GM21723 (cell line): ENCODE measurements at regions not wholly inside any gene's neighbourhood (a gene's known extent, or its start where the extent isn't known, plus 50 kb on each side); places are given as distances from the start of the nearest gene placed in this dataset.
"Not testable (repeated sequence)": the region's sequence is repeated elsewhere in the genome, so short reads cannot be mapped to it uniquely, and the experiment has no call there.

Experiments
- ATAC-seq: cut with Tn5 transposase; IDR thresholded peaks from one replicate; pipeline ENCODE4 v1.9.1; 2021; ENCODE audit warnings: mild to moderate bottlenecking, moderate library complexity; ENCODE audit not compliant: unreplicated experiment

DNA sequence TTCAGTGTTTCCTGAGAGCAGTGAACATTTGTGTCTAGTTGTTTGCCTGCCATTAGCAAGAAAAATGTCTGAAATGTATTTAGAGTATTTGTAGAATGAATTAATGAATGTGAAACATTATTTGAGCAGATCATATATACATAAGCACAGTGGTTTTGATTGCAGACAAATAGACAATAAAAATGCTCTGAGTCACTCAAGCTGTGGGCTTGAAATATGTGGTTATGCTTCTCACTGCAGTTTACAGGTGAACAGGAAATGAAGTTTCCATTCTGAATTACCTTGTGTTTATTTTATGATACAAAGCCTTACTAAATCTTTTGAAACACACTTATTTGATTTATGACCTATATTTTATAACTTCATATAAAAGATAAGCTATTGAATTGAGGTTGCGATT lies 827.7 kb downstream of the TMTC2 start:
- ATAC-seq = no peak

- ATAC-seq = no peak
These were observed 820.1 kb downstream of the TMTC2 start for GRCh38 chr12:83506841-83507240.

DNA sequence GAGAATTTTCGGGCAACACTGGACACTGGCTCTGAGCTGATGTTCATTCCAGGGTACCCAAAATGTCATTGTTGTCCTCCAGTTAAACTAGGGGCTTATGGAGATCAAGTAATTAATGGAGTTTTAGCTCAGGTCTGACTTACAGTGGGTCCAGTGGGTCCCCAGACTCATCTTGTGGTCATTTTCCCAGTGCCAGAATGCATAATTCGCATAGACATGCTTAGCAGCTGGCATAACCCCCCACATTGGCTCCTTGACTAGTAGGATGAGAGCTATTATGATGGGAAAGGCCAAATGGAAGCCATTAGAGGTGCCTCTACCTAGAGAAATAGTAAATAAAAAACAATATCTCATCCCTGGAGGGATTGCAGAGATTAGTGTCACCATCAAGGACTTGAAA lies 818.9 kb downstream of the TMTC2 start:
- no peak for ATAC-seq

DNA sequence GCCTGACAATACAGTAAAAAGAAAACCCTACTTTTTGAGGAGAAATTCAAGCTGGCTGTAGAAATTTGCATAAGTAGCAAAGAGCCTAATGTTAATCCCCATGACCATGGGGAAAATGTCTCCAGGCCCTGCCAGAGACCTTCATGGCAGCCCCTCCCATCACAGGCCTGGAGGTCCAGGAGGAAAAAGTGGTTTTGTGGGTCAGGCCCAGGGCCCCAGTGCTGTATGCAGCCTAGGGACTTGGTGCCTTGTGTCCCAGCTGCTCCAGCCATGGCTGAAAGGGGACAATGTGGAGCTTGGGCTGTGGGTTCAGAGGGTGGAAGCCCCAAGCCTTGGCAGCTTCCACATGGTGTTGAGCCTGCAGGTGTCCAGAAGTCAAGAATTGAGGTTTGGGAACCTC lies 813.2 kb downstream of the TMTC2 start:
- not testable (repeated sequence) for ATAC-seq

DNA sequence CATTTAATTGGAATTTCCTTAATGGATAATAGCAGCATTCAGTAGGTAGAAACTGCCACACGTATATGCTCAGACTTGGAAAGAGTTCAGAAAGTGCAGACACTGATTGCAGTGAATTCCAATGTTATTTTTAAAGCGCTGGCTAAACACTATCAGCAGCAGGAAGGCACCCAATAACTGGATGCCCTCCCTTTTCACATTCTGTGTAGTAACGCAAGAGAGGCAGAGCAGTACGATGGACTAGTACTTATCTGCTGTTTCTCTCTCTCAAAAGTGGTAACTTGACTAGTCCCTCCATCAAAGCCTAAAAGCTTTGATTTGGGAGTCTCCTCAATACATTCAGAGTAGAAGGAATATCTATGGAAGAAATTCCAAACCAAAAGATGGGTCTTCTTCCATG lies 791.0 kb downstream of the TMTC2 start:
- ATAC-seq = no peak

GRCh38 chr12:83476695-83477690 lies 790.3 kb downstream of the TMTC2 start:
- ATAC-seq = no peak

GRCh38 chr12:83476006-83476405 lies 789.3 kb downstream of the TMTC2 start:
- ATAC-seq = no peak

- ATAC-seq = no peak
These were observed 787.7 kb downstream of the TMTC2 start for GRCh38 chr12:83474369-83474768.

DNA sequence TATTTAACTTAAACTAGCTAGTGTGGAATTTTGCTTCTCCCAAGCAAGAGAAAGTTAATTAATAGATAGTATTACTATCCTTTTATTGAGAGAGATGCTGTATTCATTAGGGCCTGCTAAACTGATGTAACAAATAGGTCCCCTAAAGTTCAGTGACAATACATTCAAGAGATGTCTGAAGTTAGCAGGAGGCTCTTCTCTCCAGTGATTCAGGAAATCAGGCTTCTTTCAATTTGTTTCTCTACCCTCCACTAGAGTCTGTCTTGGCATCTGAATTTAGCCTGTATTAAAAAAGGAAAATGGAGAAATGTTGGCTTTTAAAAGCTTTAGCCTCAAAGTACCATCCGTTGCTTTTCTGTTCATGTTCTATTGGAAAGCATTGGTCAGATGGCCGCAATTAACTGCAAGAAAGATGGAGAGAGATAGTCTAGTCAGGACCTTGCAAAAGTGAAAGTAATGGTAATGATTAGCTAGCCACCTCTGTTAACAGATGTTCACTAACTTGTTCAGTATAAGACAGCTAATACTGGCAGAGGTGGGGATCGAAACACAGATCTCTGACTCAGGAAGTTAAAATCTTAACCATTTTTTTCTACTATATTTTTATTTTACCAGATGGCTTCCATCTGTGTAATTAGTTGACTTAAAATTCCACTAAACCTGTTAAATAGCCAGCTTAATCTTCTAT lies 786.8 kb downstream of the TMTC2 start:
- peak; percentile 53 for ATAC-seq

DNA sequence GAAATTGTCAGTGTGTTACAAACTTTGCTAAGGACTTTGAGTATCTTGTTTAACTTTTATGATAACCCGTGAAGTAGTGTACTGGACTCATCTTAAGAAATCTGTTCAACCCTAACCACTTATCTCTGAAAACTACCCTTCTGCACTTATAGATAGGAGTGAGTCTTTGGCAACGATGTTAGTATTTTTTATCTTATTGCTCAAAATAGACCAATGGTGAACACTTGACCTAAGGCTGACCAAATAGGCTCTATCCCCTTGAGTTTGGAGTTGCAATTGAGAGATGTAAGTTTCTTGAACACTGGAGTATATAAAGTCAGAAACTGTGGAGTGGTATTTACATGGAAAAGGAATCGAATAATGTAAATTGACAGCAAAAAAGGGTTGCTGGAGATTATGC lies 786.1 kb downstream of the TMTC2 start:
- no peak for ATAC-seq

DNA sequence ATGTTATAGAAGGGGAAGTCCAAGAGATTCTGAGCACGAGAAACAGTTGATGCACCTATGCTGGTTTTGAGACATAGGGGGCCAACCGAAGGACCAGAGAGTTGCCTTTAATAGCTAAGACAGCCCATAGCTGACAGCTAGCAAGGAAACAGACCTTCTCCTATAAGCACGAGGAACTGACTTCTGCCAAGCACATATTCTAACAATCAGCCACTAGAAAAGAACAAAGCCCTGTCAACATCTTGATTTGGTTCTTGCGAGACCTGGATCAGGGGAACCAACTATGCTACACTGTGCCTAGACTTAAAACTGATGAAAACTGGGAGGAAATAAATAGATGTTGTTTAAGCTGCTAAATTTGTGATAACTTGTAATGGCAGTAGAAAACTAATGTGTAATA lies 785.6 kb downstream of the TMTC2 start:
- no peak for ATAC-seq

GRCh38 chr12:83471341-83471740 lies 784.6 kb downstream of the TMTC2 start:
- no peak for ATAC-seq

- ATAC-seq = no peak
These were observed 784.0 kb downstream of the TMTC2 start for GRCh38 chr12:83470749-83471148.

GRCh38 chr12:83468988-83469908 lies 782.5 kb downstream of the TMTC2 start:
- ATAC-seq = no peak

DNA sequence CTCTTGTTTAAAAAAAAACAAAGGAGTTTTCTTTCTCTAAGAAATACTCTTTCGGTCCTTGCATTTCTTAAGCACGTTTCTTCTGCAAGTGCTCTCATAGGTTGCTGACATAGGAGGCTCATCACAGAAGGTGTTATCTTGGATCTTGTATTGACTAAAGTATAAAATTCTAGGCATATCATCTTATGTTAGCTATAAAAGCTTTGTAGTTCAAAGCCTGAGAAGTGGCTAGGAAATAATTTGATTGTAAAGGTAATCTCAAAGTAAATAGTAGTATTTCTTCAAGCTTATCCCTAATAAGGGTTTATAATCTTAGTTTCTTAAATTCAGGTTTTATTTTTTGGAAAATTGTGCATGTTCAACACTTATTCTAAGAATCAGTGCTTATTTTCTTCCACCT lies 778.9 kb downstream of the TMTC2 start:
- no peak for ATAC-seq

DNA sequence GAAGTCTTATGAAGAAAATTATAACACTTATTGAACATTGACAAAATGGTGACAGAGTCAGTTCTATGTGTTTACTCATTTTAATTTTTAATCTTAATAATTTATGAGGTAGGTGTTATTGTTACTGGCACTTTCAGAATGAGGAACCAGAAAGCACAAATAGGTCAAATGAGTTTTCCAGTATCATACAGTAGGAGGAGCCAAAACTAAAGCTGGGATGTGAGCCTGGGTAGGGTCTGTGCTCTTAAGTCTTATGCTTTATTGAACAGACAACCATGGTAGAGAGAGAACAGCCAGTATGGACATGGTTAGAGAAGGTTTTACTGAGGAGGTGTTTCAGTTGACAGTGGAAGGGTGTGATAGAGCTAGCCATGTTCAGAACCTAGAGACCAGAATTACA lies 775.7 kb downstream of the TMTC2 start:
- no peak for ATAC-seq

GRCh38 chr12:83461336-83461935 lies 774.7 kb downstream of the TMTC2 start:
- no peak for ATAC-seq

DNA sequence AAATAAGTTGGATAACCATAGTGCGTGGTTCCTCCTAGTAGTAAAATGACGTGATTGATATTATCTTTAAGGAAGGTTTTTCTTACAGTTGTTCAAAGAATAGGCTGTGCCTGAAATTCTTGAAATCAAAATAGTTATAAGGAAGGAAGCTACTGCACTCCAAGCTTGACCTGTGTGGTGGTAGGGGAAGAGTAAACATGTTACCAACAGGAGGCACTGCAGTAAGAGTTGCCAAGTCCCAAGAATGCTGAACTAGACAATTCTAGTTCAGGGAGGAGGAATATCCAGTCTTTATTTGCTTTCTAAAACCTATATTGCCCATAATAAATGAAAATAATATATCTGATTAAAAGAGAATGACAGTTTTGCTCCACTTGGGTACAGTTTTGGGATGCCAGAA lies 764.5 kb downstream of the TMTC2 start:
- ATAC-seq = no peak

GRCh38 chr12:83434600-83434999 lies 747.9 kb downstream of the TMTC2 start:
- ATAC-seq = no peak

DNA sequence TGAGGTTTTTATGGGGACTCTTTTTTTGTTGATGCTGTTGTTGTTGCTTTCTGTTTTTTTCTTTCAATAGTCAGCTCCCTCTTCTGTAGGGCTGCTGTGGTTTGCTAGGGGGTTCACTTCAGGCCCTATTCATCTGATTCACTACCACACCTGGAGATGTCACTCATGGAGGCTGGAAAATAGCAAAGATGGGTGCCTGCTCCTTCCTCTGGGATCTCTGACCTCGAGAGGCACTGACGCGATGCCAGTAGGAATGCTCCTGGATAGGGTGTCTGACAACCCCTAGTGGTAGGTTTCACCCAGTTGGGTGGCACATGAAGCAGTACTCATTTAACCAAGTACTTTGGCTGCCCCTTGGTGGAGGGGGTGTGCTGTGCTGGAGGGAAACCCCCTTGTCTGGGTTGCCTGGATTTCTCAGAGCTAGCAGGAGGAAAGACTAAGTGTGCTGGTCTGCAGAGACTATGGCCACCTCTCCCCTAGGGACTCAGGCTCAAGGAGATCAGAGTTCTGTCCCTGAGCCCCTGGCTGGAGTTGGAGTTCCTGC lies 745.5 kb downstream of the TMTC2 start:
- ATAC-seq = no peak
